PFSK-1 (cell line): ENCODE measurements at regions not wholly inside any gene's neighbourhood (a gene's known extent, or its start where the extent isn't known, plus 50 kb on each side); places are given as distances from the start of the nearest gene placed in this dataset.

Source experiments
- POLR2AphosphoS5 ChIP-seq: IDR thresholded peaks from 2 replicates; pipeline ENCODE4 v1.6.1; 2012; ENCODE audit warnings: low read depth, mild to moderate bottlenecking, control low read depth, low read length, moderate library complexity
- SIN3A ChIP-seq: IDR thresholded peaks from 2 replicates; pipeline ENCODE4 v1.6.1; 2012; ENCODE audit warnings: mild to moderate bottlenecking, low read length, moderate library complexity, borderline replicate concordance; ENCODE audit not compliant: insufficient read depth
- TAF1 ChIP-seq: IDR thresholded peaks from 2 replicates; pipeline ENCODE4 v1.6.1; 2012; ENCODE audit warnings: low read length, control low read depth, borderline replicate concordance; ENCODE audit not compliant: insufficient read depth
- TF ChIP-seq, protein P1 (sequence below), 2 experiments: IDR thresholded peaks; 2 replicates each; pipeline versions ENCODE4 v1.6.1 to v1.8.0; 2011 to 2012; ENCODE audit warnings: low read depth in 2 of 2, low read length in 2 of 2, control low read depth in 1 of 2, inconsistent platforms in 1 of 2, mild to moderate bottlenecking in 1 of 2, moderate library complexity in 1 of 2; ENCODE audit not compliant: insufficient read depth in 1 of 2

DNA sequence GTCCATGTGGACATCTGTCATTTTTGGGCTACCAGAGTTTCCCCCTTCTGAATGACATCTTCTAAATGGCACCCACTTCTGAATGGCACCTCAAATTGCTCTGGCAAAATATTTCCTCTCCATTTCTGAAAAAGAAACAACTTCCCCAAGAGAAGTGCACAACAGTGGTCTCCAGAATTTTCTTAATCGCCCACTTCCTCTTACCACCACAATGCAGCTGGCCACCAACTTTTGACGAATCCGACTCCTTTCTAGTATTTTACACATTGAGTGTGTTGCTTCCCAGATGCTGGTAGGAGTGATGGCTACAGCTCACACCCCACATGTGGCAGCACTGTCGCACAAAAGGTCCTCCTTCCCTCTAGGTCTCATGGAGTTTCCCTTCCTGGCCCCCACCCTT, 216.1 kb downstream of the FOXA2 start:
- TF ChIP-seq TAF1 (no peak), POLR2AphosphoS5 (no peak), SIN3A (no peak)
- TF ChIP-seq, protein P1, sequence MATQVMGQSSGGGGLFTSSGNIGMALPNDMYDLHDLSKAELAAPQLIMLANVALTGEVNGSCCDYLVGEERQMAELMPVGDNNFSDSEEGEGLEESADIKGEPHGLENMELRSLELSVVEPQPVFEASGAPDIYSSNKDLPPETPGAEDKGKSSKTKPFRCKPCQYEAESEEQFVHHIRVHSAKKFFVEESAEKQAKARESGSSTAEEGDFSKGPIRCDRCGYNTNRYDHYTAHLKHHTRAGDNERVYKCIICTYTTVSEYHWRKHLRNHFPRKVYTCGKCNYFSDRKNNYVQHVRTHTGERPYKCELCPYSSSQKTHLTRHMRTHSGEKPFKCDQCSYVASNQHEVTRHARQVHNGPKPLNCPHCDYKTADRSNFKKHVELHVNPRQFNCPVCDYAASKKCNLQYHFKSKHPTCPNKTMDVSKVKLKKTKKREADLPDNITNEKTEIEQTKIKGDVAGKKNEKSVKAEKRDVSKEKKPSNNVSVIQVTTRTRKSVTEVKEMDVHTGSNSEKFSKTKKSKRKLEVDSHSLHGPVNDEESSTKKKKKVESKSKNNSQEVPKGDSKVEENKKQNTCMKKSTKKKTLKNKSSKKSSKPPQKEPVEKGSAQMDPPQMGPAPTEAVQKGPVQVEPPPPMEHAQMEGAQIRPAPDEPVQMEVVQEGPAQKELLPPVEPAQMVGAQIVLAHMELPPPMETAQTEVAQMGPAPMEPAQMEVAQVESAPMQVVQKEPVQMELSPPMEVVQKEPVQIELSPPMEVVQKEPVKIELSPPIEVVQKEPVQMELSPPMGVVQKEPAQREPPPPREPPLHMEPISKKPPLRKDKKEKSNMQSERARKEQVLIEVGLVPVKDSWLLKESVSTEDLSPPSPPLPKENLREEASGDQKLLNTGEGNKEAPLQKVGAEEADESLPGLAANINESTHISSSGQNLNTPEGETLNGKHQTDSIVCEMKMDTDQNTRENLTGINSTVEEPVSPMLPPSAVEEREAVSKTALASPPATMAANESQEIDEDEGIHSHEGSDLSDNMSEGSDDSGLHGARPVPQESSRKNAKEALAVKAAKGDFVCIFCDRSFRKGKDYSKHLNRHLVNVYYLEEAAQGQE (IDR thresholded peaks at IDR 0.05; ENCODE audit: insufficient read depth in 1 of 2, low read depth in 2 of 2, low read length in 2 of 2) = no peak
